Ishikawa (cell line): ENCODE measurements at regions not wholly inside any gene's neighbourhood (a gene's known extent, or its start where the extent isn't known, plus 50 kb on each side); places are given as distances from the start of the nearest gene placed in this dataset.

Source experiments
- RAD21 ChIP-seq: IDR thresholded peaks from 2 replicates; pipeline ENCODE4 v1.6.1; 2012; ENCODE audit warnings: low read depth
- TEAD4 ChIP-seq: IDR thresholded peaks from 2 replicates; pipeline ENCODE4 v1.6.1; 2012
- YY1 ChIP-seq: IDR thresholded peaks from 2 replicates; pipeline ENCODE4 v1.6.1; 2012; ENCODE audit warnings: low read depth
- TF ChIP-seq, protein P1 (sequence below): IDR thresholded peaks from 2 replicates; pipeline ENCODE4 v1.6.1; 2012; ENCODE audit warnings: low read depth, mild to moderate bottlenecking
- TF ChIP-seq, protein P2 (sequence below): IDR thresholded peaks from 2 replicates; pipeline ENCODE4 v1.6.1; 2012

DNA sequence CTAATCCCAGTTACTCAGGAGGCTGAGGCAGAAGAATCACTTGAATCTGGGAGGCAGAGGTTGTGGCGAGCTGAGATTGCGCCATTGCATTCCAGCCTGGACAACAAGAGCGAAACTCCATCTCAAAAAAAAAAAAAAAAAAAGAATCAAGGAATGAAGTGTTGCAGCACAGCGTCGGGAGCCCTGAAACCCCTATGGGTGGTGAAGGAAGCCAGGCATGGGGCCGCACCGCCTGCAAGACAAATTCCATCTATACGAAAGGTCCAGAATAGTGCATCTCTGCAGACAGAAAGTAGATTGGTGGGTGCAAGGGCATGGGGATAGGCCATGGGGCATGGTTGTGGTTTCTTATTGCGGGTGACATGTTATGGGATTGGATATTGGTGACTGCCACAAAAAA is 98.6 kb upstream of the PRR20G start:
- TF ChIP-seq, protein P1, sequence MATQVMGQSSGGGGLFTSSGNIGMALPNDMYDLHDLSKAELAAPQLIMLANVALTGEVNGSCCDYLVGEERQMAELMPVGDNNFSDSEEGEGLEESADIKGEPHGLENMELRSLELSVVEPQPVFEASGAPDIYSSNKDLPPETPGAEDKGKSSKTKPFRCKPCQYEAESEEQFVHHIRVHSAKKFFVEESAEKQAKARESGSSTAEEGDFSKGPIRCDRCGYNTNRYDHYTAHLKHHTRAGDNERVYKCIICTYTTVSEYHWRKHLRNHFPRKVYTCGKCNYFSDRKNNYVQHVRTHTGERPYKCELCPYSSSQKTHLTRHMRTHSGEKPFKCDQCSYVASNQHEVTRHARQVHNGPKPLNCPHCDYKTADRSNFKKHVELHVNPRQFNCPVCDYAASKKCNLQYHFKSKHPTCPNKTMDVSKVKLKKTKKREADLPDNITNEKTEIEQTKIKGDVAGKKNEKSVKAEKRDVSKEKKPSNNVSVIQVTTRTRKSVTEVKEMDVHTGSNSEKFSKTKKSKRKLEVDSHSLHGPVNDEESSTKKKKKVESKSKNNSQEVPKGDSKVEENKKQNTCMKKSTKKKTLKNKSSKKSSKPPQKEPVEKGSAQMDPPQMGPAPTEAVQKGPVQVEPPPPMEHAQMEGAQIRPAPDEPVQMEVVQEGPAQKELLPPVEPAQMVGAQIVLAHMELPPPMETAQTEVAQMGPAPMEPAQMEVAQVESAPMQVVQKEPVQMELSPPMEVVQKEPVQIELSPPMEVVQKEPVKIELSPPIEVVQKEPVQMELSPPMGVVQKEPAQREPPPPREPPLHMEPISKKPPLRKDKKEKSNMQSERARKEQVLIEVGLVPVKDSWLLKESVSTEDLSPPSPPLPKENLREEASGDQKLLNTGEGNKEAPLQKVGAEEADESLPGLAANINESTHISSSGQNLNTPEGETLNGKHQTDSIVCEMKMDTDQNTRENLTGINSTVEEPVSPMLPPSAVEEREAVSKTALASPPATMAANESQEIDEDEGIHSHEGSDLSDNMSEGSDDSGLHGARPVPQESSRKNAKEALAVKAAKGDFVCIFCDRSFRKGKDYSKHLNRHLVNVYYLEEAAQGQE: no peak
- TF ChIP-seq RAD21 (no peak), YY1 (no peak), TEAD4 (no peak)
- TF ChIP-seq, protein P2, sequence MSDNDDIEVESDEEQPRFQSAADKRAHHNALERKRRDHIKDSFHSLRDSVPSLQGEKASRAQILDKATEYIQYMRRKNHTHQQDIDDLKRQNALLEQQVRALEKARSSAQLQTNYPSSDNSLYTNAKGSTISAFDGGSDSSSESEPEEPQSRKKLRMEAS: no peak
